HUES64 (cell line): ENCODE measurements at regions not wholly inside any gene's neighbourhood (a gene's known extent, or its start where the extent isn't known, plus 50 kb on each side); places are given as distances from the start of the nearest gene placed in this dataset.

ENCODE experiments used
- H3K27ac ChIP-seq: 2 replicates; pipeline ENCODE4 v1.7.0; 2013; ENCODE audit warnings: low read depth, low read length, inconsistent platforms
- H3K27me3 ChIP-seq: 2 replicates; pipeline ENCODE4 v1.6.1; 2013; ENCODE audit warnings: mild to moderate bottlenecking, low read length; ENCODE audit not compliant: insufficient read depth
- H3K36me3 ChIP-seq: 2 replicates; pipeline ENCODE4 v1.6.1; 2013; ENCODE audit warnings: mild to moderate bottlenecking, low read length; ENCODE audit not compliant: insufficient read depth
- H3K4me1 ChIP-seq: 2 replicates; pipeline ENCODE4 v1.6.1; 2013; ENCODE audit warnings: mild to moderate bottlenecking, low read length, moderate library complexity; ENCODE audit not compliant: insufficient read depth
- H3K4me3 ChIP-seq: 2 replicates; pipeline ENCODE4 v1.5.1; 2013; ENCODE audit warnings: mild to moderate bottlenecking, low read length, moderate library complexity
- H3K9ac ChIP-seq: 2 replicates; pipeline ENCODE4 v1.6.1; 2013; ENCODE audit warnings: mild to moderate bottlenecking, low read depth, low read length
- H3K9me3 ChIP-seq: 2 replicates; pipeline ENCODE4 v1.6.1; 2013; ENCODE audit warnings: low read depth, low read length; ENCODE audit not compliant: insufficient read depth
- WGBS: fragments of 150-250, 120-280 bp; methylation state at CpG from one replicate; pipeline ENCODE4 v1.1.7; 2013; ENCODE audit warnings: missing lambda C conversion rate; 5-methylcytosine and 5-hydroxymethylcytosine counted together

DNA sequence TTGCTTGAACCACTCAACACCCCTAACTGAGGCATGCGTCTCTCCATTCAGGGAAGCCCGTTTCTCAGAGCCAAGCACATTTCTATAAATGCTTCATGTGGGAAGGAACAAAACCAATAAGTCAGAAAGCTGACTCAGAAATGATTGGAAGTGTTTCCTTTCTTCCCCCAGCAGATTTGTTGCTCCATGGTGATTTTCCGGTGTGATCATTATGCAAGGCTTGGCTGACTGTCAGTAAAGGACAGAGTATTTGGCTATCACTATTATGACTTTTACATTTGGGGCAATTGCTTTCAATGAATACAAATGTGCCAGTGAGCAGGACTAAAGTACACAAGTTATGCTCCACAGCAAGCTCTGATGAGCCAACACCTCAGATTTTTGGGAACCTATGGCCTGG, 53.3 kb upstream of the ZC3H11B start:
- peaks cover 3% of the 10 kb centered on the region; the same call in 1 of the 2 replicates for H3K4me1 ChIP-seq
- 91% methylated on average over 3 of the region's 3 CpGs for WGBS
- H3K27me3 ChIP-seq: no peaks in the 10 kb centered on the region
- H3K4me3 ChIP-seq: no peak overlapping the region
- H3K27ac ChIP-seq: no peak overlapping the region
- H3K9me3 ChIP-seq: no peaks in the 10 kb centered on the region
- no peak overlapping the region for H3K9ac ChIP-seq
- no peaks in the 10 kb centered on the region for H3K36me3 ChIP-seq

DNA sequence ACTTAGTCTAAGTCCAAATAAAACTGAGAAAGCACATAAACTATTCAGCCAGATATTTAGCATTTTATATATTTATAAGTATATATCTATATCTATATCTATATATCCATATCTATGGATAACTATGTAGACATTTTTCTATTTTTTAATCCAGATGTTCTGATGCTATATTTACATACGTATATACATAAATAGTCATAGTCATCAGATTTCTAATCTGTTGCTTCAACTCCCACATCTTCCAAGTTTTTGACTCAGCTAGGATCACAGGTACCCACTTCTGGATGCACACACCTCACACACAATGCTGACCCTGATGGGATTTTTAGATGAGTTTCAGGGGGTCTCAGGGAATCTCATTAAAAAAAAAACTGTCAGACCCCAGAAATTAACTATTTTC, 52.2 kb upstream of the ZC3H11B start:
- H3K27ac ChIP-seq: no peak overlapping the region
- 100% methylated on average over 1 of the region's 1 CpG for WGBS
- H3K9me3 ChIP-seq: no peaks in the 10 kb centered on the region
- H3K4me3 ChIP-seq: no peak overlapping the region
- H3K27me3 ChIP-seq: no peaks in the 10 kb centered on the region
- no peaks in the 10 kb centered on the region for H3K36me3 ChIP-seq
- H3K4me1 ChIP-seq: peaks cover 8% of the 10 kb centered on the region
- H3K9ac ChIP-seq: no peak overlapping the region

DNA sequence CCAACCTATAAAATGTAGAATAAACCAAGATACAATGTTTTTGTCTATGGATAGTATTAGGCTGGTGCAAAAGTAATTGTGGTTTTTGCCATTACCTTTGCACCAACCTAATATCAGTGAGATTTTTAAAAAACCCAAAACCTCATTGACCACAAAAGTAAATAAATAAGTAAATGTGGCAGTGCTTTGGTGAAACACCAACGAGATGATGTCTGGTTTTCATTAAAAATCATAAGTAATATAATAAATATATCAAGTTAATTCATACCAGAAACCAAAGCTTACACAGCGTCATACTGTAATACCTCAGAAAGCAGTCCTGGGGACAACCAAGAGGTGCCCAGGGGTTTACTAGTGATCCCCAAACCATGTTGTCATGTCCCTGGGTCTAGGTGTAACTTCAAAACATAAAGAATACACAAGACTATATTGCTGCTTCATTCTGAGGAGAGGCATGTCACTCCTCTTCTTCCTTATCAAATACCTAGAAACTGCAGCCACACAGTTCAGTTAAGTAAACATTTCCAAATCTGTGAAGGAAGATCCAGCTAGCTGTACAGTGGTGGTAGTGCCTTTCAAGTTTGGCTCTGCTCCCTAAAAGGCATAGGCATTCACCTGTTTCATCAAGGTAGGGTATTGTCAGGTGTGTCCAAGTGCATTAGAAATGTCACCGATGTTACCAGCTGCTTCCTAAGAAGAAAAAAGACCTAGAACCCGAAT, 51.6 kb upstream of the ZC3H11B start:
- Histone ChIP-seq H3K9ac (no peak overlapping the region), H3K27ac (no peak overlapping the region), H3K4me3 (no peak overlapping the region), H3K4me1 (peaks cover 15% of the 10 kb centered on the region), H3K27me3 (no peaks in the 10 kb centered on the region), H3K36me3 (no peaks in the 10 kb centered on the region), H3K9me3 (no peaks in the 10 kb centered on the region)
- WGBS: 92% methylated on average over 3 of the region's 4 CpGs
